ENCODE measurements at regions not wholly inside any gene's neighbourhood (a gene's known extent, or its start where the extent isn't known, plus 50 kb on each side); places are given as distances from the start of the nearest gene placed in this dataset.

- no peak for TF ChIP-seq POLR2A (IDR thresholded peaks at IDR 0.05)
- no peak for TF ChIP-seq CTCF (IDR thresholded peaks at IDR 0.05)
Observed at GRCh38 chr1:105442901-105443300, 1613.6 kb upstream of the PRMT6 start.
